Spleen (tissue), 7 donors: ENCODE measurements at regions not wholly inside any gene's neighbourhood (a gene's known extent, or its start where the extent isn't known, plus 50 kb on each side); places are given as distances from the start of the nearest gene placed in this dataset.

Source experiments
- CTCF ChIP-seq, 11 experiments: fragments of 200-600 bp in 7 of 11; fragments of 450-650 bp in 4 of 11; sonication (generic) in 4 of 11; IDR thresholded peaks in 8 of 11; conservative IDR thresholded peaks in 3 of 11; 1 replicate in 7 of 11; 2 replicates in 4 of 11; pipeline versions ENCODE4 v1.4.0 to v1.8.0; 2016 to 2021; ENCODE audit warnings: antibody characterized with exemption in 11 of 11, inconsistent platforms in 4 of 11, mild to moderate bottlenecking in 1 of 11
- POLR2AphosphoS5 ChIP-seq, 3 donors: sonication (generic); formaldehyde crosslinking; IDR thresholded peaks; one replicate each; pipeline ENCODE4 v1.5.1; 2017; ENCODE audit warnings: antibody characterized with exemption in 3 of 3
- donor health status: DM: no; HTN: no; CAD: no; lungs with moderate emphysema.
- donor health status: DM: no; HTN: no; CAD: no.
- donor health status: DM: no; HTN: no; CAD: no.

GRCh38 chr20:41913146-41913545, 295.0 kb upstream of the CHD6 start:
- TF ChIP-seq CTCF (IDR thresholded peaks at IDR 0.05 in 8 of 11, conservative IDR thresholded peaks at IDR 0.05 in 3 of 11), result no peak
- TF ChIP-seq POLR2AphosphoS5 (IDR thresholded peaks at IDR 0.05), result no peak
